Activated CD4-positive, alpha-beta memory T cell treated with anti-CD3 and anti-CD28 coated beads for 36 hours (primary cell): ENCODE measurements at regions not wholly inside any gene's neighbourhood (a gene's known extent, or its start where the extent isn't known, plus 50 kb on each side); places are given as distances from the start of the nearest gene placed in this dataset.
"Not testable (repeated sequence)": the region's sequence is repeated elsewhere in the genome, so short reads cannot be mapped to it uniquely, and the experiment has no call there.

ENCODE experiments used
- CTCF ChIA-PET: fragments of 350-600 bp; sonication (Branson Sonifier 250); formaldehyde crosslinking; loops from one replicate; lab custom pipeline; 2021; ENCODE audit warnings: antibody characterized with exemption, inconsistent platforms; lab: Charles Lee
- POLR2A ChIA-PET: fragments of 350-600 bp; sonication (Branson Sonifier 250); formaldehyde crosslinking; loops from one replicate; lab custom pipeline; 2021; ENCODE audit warnings: antibody characterized with exemption; lab: Charles Lee
- DNase-seq: peaks from one replicate; pipeline ENCODE4 v3.0.0-alpha.2; 2020
- H3K27ac Mint-ChIP-seq: one replicate; pipeline ENCODE4 v1.8.0; 2021; ENCODE audit warnings: mixed read lengths
- H3K27me3 Mint-ChIP-seq: one replicate; pipeline ENCODE4 v1.8.0; 2021; ENCODE audit warnings: mixed read lengths
- H3K36me3 Mint-ChIP-seq: one replicate; pipeline ENCODE4 v1.8.0; 2021; ENCODE audit warnings: mixed read lengths
- H3K4me1 Mint-ChIP-seq: one replicate; pipeline ENCODE4 v1.8.0; 2021; ENCODE audit warnings: low read depth, mixed read lengths
- H3K4me3 Mint-ChIP-seq: one replicate; pipeline ENCODE4 v1.8.0; 2021; ENCODE audit warnings: mild to moderate bottlenecking, mixed read lengths
- H3K9me3 Mint-ChIP-seq: one replicate; pipeline ENCODE4 v1.8.0; 2021; ENCODE audit warnings: mixed read lengths
- intact Hi-C: fragments of 100-400 bp; cut with micrococcal nuclease; formaldehyde crosslinking; loops from one replicate; pipeline ENCODE4 v1.15.1; 2023

DNA sequence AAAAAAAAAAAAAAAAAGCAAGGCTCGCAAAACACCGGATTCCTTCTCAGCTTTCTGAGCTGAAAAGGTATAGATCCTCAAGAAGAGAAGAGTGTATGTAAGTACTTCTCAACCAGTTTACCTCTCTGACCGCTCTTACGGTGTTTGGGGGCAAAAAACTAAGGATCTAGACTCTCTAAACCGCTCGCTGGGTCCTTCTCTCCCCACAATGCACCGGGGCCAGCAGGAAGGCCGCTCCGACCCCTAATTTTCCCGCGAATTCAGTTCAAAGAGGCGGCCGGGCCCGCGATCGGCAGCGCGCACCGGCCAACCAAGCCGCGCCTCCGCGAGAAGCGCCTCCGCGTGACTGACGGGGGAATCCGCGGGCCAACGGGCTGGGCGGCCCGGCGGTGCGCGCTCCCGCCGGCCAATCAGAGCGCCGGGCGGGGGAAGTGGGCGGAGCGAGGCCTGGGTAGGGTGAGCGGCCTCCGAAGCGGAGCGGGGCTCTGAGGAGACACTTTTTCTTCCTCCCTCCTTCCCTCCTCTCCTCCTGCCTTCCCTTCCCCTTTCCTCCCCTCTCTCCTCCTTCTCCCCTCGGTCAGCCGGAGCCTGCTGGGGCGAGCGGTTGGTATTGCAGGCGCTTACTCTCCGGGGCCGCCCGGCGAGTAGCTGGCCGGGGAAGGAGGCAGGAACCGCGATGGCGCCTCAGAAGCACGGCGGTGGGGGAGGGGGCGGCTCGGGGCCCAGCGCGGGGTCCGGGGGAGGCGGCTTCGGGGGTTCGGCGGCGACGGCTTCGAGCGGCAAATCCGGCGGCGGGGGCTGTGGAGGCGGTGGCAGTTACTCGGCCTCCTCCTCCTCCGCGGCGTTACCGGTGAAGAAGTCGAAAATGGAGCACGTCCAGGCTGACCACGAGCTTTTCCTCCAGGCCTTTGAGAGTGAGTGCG is 93.0 kb downstream of the CRLF3 start:
- intact Hi-C loops = loop anchor here (5.0 kb wide), 1 partner anchor 91 kb away; the partner anchor contains the start of gene CRLF3
- peak; percentile 92 for DNase-seq
- Mint-ChIP-seq H3K4me3 (peak overlapping the region; percentile 96), H3K27ac (peak overlapping the region; percentile 97), H3K36me3 (peaks cover 20% of the 10 kb centered on the region), H3K4me1 (peaks cover 23% of the 10 kb centered on the region)
- POLR2A ChIA-PET, H3K27me3 Mint-ChIP-seq, CTCF ChIA-PET, H3K9me3 Mint-ChIP-seq: not testable (repeated sequence)

DNA sequence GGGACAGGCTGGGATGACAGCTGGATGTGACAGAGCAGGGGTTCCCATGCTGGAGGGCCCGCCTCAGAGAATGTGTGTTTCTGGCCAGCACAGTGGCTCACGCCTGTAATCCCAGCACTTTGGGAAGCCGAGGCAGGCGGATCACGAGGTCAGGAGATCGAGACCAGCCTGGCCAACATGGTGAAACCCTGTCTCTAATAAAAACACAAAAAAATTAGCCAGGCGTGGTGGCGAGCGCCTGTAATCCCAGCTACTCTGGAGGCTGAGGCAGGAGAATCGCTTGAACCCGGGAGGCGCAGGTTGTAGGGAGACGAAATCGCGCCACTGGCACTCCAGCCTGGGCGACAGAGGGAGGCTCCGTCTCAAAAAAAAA is 93.7 kb downstream of the CRLF3 start:
- H3K9me3 Mint-ChIP-seq, H3K27me3 Mint-ChIP-seq, DNase-seq, POLR2A ChIA-PET: not testable (repeated sequence)
- Mint-ChIP-seq H3K36me3 (peaks cover 18% of the 10 kb centered on the region), H3K27ac (peak overlapping the region; percentile 84), H3K4me1 (peaks cover 23% of the 10 kb centered on the region), H3K4me3 (peak overlapping the region; percentile 66)
- CTCF ChIA-PET = interaction anchor here (2.8 kb wide), 1 partner anchor 12 kb away, joined by 8 read pairs; no protein-coding TSS in a partner anchor
- intact Hi-C loops = loop anchor here (5.0 kb wide), 1 partner anchor 91 kb away; the partner anchor contains the start of gene CRLF3

DNA sequence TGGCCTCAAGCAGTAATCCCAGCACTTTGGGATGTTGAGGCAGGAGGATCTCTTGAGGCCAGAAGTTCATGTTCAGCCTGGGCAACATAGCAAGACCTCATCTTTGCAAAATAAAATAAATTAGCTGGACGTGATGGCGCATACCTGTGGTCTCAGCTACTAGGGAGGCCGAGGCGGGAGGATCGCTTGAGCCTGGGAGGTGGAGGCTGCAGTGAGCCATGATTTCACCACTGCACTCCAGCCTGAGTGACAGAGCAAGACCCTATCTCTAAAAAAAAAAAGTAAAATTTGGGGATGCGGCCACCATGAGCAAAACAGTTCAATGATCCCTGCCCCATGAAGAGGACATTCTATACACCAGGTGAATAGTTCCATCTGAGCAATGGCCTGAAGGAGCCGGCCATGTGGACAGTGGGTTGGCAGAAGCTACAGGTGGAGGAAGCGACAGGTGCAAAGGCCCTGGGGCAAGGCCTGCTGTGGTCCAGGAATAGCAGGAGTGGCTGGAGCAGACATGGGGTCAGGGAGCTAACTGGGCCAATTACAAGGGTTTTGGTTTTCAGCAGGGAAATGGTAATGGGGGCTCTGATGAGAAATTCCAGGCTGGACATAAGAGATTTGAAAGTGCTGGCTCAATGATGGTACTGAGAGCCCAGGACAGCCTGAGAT is 94.2 kb downstream of the CRLF3 start:
- Mint-ChIP-seq H3K4me3 (peak overlapping the region; percentile 66), H3K36me3 (peaks cover 14% of the 10 kb centered on the region), H3K4me1 (peaks cover 20% of the 10 kb centered on the region), H3K27ac (peak overlapping the region; percentile 84)
- DNase-seq = peak; percentile 8
- H3K9me3 Mint-ChIP-seq, H3K27me3 Mint-ChIP-seq, POLR2A ChIA-PET: not testable (repeated sequence)
- intact Hi-C loops = loop anchor here (5.0 kb wide), 1 partner anchor 92 kb away; the partner anchor contains the start of gene CRLF3
- CTCF ChIA-PET = interaction anchor here (2.8 kb wide), 1 partner anchor 11 kb away, joined by 8 read pairs; no protein-coding TSS in a partner anchor

DNA sequence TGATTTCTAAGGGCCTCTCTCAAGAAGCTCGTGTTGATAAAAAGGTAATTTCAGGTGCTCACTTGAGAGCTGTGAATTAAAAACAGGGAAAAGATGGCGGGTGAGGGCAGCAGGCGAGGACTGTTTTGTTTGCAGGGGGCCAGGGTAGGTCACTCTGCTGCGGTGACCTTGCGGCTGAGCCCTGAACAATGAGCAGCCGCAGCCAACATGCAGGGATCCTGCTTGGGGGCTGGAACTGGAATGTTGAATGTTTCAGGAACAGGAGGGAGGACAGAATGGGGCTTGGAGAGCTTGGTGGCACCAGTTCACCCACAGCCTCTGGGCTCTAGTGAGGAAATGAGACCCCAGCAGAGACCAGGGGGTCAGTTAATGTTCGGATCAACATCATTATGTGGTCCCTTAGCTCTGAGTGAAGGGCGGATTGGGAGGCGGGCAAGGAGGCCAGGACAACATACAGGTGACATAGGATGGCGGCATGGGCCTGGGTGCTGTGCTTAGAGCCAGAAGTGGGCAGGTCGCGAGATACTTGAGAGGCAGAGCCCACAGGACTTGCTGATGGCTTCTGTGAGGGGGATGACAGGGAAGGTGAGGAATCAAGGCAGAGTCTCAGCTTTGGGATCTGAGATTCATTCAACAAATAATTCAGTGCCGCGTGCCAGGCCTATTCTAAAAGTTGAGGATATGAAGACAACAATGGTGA is 94.9 kb downstream of the CRLF3 start:
- POLR2A ChIA-PET, H3K9me3 Mint-ChIP-seq, H3K27me3 Mint-ChIP-seq: not testable (repeated sequence)
- Mint-ChIP-seq H3K4me3 (peak overlapping the region; percentile 0), H3K36me3 (peaks cover 11% of the 10 kb centered on the region), H3K27ac (peak overlapping the region; percentile 3), H3K4me1 (peaks cover 17% of the 10 kb centered on the region)
- intact Hi-C loops = loop anchor here (5.0 kb wide), 1 partner anchor 93 kb away; the partner anchor contains the start of gene CRLF3
- CTCF ChIA-PET = interaction anchor here (2.8 kb wide), 1 partner anchor 10 kb away, joined by 8 read pairs; no protein-coding TSS in a partner anchor
- peak; percentile 8 for DNase-seq

DNA sequence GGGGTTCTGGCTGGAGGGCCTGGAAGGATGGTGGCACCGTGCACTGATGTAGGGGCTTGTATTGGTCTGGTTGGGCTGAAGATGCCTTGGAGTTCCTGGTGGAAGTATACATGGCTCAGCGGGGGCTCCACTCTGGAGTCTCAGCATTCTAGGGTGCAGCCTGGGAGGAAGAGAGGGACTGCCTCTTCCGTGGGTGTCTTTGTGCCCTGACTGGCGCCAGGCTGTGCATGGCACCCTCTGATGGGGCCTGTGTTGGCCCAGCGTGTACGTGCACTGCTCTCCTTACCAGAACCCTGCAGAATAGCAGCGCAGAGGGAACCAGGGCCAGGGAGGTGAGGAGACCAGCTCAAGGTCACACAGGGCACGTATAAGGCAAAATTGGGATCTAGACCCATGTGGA is 97.0 kb downstream of the CRLF3 start:
- intact Hi-C loops, H3K36me3 Mint-ChIP-seq, POLR2A ChIA-PET, H3K4me1 Mint-ChIP-seq, H3K4me3 Mint-ChIP-seq, H3K27ac Mint-ChIP-seq, H3K27me3 Mint-ChIP-seq, H3K9me3 Mint-ChIP-seq: not testable (repeated sequence)
- peak; percentile 5 for DNase-seq
- CTCF ChIA-PET = interaction anchor here (1.1 kb wide), 1 partner anchor 11 kb away, joined by 3 read pairs; no protein-coding TSS in a partner anchor

DNA sequence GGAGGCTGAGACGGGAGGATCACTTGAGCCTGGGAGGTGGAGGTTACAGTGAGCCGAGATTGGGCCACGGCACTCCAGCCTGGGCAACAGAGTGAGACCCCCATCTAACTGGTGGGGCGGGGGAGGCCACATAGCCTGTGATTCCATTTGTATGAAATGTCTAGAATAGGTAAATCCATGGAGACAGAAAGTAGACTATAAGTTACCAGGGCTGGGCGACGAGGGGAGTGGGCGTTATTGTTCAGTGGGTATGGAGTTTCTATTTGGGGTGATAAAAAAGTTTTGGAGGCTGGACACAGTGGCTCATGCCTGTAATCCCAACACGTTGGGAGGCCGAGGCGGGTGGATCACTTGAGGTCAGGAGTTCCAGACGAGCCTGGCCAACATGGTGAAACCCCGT is 97.8 kb downstream of the CRLF3 start:
- H3K4me3 Mint-ChIP-seq, H3K27ac Mint-ChIP-seq, H3K9me3 Mint-ChIP-seq, POLR2A ChIA-PET, H3K27me3 Mint-ChIP-seq, intact Hi-C loops, H3K4me1 Mint-ChIP-seq, H3K36me3 Mint-ChIP-seq: not testable (repeated sequence)
- CTCF ChIA-PET = interaction anchor here (1.4 kb wide), 1 partner anchor 10 kb away, joined by 3 read pairs; no protein-coding TSS in a partner anchor
- peak; percentile 5 for DNase-seq

DNA sequence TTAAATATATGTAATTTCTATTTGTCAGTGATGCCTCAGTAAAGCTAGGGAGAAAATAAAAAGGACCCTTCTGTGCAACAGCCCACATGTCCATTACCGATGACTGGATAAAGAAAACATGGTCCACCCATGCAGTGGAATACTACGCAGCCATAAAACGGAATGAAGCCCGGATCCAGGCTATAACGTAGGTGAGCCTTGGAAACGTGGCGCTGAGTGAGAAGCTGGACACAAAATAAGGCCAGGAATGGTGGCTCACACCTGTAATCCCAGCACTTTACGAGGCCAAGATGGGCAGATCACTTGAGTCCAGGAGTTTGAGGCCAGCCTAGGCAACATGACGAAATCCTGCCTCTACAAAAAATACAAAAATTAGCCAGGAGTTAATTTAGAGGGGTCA is 98.2 kb downstream of the CRLF3 start:
- POLR2A ChIA-PET = interaction anchor here (0.6 kb wide), 1 partner anchor 459 kb away, joined by 3 read pairs; no protein-coding TSS in a partner anchor
- H3K9me3 Mint-ChIP-seq, intact Hi-C loops, H3K4me1 Mint-ChIP-seq, H3K27ac Mint-ChIP-seq, H3K27me3 Mint-ChIP-seq, H3K4me3 Mint-ChIP-seq, DNase-seq, H3K36me3 Mint-ChIP-seq: not testable (repeated sequence)
- CTCF ChIA-PET = interaction anchor here (1.4 kb wide), 1 partner anchor 9 kb away, joined by 3 read pairs; no protein-coding TSS in a partner anchor

DNA sequence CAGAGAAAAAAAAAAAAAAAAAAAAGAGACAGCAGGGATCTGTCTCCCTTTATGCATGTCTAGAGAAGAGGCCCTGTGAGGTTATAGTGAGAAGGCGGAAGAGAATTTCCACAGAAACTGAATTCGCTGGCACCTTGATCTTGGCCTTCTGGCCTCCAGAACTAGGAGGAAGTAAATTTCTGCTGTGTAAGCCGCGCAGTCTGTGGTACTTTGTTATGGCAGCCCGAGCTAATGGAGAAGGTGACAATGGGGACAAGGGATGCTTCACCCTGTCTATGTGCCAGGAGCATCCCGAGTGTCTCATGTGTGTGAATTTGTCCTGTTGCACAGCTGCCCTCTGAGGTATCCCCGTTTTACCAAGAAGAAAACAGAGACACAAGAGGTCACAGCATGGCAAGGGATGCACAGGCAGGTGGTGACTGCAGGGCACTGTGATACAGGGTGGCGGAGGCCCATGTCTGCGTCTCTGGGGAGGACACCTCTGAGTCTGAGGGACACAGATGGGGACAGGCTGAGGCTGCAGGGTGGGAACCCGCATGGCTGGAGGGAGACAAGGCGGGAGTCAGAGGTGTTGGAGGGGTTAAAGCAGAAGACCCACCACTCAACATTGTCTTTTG is 100.3 kb downstream of the CRLF3 start:
- intact Hi-C loops, POLR2A ChIA-PET, H3K4me3 Mint-ChIP-seq, H3K36me3 Mint-ChIP-seq, CTCF ChIA-PET, H3K4me1 Mint-ChIP-seq, H3K9me3 Mint-ChIP-seq, H3K27ac Mint-ChIP-seq, H3K27me3 Mint-ChIP-seq: not testable (repeated sequence)
- peak; percentile 6 for DNase-seq

DNA sequence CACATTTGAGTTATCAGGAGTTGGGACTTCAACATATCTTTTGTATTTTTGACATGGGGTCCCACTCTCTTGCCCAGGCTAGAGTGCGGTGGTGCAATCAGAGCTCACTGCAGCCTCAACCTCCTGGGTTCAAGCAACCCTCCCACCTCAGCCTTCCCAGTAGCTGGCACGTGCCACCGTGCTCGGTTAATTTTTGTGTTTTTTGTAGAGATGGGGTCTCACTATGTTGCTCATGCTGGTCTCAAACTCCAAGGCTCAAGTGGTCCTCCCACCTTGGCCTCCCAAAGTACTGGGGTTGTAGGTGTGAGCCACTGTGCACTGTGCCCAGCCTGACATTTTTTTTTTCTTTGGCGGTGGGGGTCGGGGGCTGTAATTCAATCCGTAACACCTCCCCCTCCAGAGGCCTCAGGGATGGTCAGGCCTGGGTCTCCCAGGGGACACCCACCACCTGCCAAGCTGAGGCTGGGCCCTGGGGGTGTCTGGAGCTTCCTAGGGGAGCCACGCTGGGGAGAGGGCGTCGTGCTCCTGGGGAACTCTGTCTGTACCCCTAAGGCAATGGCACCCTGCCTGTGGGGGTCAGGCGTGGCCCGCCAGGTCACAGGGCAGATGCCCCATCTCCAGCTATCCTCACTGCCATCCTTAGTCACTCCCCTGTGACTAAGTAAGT is 102.2 kb downstream of the CRLF3 start:
- H3K36me3 Mint-ChIP-seq, intact Hi-C loops, H3K4me1 Mint-ChIP-seq, H3K9me3 Mint-ChIP-seq, H3K27ac Mint-ChIP-seq, POLR2A ChIA-PET, CTCF ChIA-PET, H3K27me3 Mint-ChIP-seq, H3K4me3 Mint-ChIP-seq: not testable (repeated sequence)
- peak; percentile 4 for DNase-seq

DNA sequence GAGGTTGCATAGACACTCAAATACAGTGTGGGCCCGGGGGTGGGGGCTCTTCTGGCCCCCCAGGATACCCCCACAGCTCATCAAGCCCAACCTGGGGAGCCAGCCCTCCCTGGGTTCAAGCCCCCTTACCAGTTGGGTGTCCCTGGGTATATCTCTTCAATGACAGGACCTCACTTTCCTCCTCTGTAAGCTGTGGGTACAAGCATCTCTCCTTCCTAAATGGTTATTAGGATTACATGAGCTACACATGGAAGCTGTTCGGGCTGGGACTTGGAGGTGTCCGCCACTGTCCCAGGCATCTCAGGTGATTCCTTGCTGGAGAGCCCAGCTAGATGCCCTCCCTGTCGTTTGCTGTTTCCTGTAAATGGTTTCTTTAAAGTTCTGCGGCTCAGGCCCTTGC is 103.5 kb downstream of the CRLF3 start:
- H3K36me3 Mint-ChIP-seq, H3K4me3 Mint-ChIP-seq, CTCF ChIA-PET, H3K27ac Mint-ChIP-seq, H3K9me3 Mint-ChIP-seq, POLR2A ChIA-PET, H3K4me1 Mint-ChIP-seq, intact Hi-C loops, H3K27me3 Mint-ChIP-seq: not testable (repeated sequence)
- peak; percentile 4 for DNase-seq

DNA sequence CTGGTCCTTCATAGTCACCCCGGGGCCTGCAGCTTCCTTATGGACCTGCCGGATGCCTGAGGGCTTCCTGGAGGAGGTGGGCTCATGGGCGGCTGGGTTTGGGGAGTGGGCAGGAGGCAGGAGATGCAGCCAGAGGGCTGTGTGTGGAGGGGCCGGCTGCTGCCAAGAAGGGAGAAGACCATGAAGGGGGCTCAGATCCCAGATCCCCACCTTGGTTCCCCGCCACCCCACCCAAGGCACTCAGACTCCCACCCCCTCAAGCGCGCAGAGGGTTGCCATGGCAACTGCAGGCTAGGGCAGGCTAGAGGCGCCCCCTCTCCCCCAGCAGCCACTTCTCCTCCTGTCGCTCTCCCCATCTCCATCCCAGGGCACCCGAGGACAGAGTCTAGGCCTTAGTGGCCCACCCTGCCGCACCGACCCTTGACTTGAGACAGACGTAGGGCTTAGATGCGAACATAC is 104.5 kb downstream of the CRLF3 start:
- CTCF ChIA-PET = interaction anchor here (0.6 to 1.6 kb wide), 3 partner anchors 10 to 626 kb away, joined by 4 to 8 read pairs (median 7); partner anchors contain the start of gene GOSR1
- H3K36me3 Mint-ChIP-seq = no peaks in the 10 kb centered on the region

More for the DNA sequence above, 104.5 kb downstream of the CRLF3 start:
- Mint-ChIP-seq H3K9me3 (no peaks in the 10 kb centered on the region), H3K27ac (no peak overlapping the region), H3K27me3 (no peaks in the 10 kb centered on the region), H3K4me3 (no peak overlapping the region), H3K4me1 (peaks cover 6% of the 10 kb centered on the region)
- POLR2A ChIA-PET = no interaction called here
- intact Hi-C loops = no loop called here
- DNase-seq = peak; percentile 3
